Renal cortical epithelial cell (primary cell): ENCODE measurements at regions not wholly inside any gene's neighbourhood (a gene's known extent, or its start where the extent isn't known, plus 50 kb on each side); places are given as distances from the start of the nearest gene placed in this dataset.
A peak's percentile ranks its signal among the peaks of the same experiment; 100 is the strongest.

Source experiments
- DNase-seq: peaks from one replicate; pipeline ENCODE4 v3.0.0-alpha.2; 2011; ENCODE audit warnings: low read depth

DNA sequence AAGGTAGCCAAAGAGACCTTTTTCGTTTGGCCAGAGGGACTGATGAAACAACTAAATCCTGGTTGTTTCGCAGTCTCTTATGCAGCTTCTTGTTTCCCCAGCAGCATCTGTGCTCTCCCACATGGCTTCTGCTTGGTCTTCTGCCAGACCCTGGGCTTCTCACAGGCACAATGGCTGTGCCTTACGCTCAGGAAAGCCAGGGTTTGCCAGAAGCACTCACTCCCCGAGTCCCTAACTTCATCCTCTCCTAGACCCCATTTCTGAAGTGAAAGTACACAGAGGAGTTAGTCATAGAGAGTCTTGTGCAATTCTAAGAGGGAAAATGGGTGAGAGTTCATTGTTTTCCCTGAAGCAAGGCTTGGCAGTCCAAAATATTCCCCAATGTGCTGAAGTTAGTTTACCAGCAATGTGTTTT, 121.7 kb downstream of the EVX1 start:
- DNase-seq = peak; percentile 85

GRCh38 chr7:27367179-27367932, 124.8 kb downstream of the EVX1 start:
- no peak for DNase-seq

- DNase-seq = no peak
These were observed 125.4 kb downstream of the EVX1 start for GRCh38 chr7:27367933-27368549.

DNA sequence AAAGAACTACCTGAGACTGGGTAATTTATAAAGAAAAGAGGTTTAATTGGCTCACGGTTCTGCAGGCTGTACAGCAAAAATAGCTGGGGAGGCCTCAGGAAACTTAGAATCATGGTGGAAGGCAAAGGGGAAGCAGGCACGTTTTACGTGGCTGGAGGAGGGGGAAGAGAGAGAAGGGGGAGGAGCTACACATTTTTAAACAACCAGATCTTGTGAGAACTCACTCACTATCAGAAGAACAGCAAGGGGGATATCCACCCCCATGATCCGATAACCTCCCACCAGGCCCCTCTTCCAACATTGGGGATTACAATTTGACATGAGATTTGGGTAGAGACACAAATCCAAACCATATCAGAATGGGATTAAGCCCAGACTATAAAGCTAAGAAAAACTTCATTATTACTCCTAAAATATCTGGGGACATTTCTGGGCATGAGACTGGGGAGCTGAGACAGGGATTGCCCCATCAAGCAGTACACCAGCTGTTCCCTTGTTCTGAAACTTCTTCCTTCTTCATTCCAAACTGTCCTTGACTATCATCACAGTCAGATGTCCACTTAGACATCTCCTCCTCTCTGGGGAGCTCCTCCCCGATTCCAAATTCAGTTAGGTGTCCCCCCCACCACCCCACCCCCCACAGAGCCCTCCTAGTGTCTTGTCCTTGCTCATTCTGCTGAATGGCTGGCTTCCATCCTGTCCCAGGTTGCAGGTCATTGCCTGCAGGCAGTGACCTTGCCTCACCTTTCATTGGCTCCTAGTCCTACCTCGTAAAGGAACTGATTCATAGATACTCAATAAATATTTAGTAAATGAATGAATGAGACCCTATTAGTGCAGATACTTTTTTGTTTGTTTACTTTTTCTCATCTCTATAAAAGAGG, 132.6 kb downstream of the EVX1 start:
- no peak for DNase-seq

GRCh38 chr7:27375958-27376357, 133.4 kb downstream of the EVX1 start:
- DNase-seq = peak; percentile 1

DNA sequence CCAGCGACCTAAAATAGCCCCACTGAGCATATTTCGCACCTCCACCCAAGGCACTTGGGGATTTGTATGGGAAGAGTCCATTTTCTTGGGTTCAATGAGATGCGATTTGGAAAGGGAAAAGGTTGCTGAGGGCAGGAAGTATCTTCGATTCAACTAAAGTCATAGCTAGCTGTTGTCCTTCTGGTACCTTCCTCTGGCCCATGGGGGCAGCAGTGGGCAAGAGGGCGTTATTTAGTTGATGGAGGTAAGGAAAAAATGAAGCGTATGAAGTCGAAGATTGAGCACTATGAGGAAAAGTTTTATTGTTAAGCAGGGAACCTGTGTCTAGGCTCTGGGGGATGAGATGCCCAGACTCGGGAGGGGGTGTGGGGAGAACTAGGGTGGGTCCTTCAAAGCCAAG, 135.4 kb downstream of the EVX1 start:
- DNase-seq = no peak

DNA sequence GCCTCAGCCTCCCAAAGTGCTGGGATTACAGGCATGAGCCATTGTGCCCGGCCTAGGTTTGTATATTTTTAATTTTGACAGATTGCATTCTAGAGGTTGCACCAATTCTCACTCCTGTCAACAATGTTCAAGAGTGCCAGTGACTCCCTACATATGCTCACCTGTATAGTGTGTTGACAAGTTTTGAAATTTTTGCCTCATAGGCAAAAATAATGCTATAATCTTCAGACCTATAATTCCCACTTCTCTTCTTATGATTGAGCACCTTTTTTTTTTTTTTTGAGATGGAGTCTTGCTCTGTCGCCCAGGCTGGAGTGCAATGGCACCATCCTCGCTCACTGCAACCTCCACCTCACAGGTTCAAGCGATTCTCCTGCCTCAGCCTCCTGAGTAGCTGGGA, 139.7 kb downstream of the EVX1 start:
- no peak for DNase-seq

DNA sequence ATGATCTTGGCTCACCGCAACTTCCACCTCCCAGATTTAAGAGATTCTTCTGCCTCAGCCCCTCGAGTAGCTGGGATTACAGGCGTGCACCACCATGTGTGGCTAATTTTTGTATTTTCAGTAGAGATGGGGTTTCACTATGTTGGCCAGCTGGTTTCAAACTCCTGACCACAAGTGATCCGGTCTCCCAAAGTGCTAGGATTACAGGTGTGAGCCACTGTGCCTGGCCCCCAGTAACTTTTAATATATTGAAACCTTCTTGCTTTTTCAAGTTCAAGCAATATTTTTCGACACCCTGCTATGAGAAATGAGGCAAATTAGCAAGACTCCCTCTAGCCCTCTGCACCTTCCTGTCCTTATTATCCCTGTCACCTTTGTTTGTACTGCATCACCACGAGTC, 144.0 kb downstream of the EVX1 start:
- no peak for DNase-seq

GRCh38 chr7:27387864-27388263, 145.3 kb downstream of the EVX1 start:
- no peak for DNase-seq

DNA sequence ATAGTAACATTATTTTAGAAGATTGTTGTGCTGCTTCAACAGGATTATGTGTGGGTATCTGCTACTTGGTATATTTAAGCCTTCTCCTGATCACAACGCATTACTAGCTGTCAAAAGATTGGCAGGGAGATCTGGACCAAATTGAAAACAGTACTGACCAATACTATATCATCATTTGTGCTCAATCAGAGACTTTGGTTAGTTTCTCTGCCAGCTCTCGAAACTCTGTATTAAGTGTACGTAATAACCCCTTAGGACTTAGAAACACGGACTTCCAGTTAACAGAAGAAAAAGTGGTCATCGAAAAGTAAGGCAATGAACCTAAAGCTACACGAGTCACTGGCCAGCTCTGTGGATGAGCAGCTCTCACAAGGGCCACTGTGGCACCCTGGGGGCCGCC, 146.0 kb downstream of the EVX1 start:
- DNase-seq = no peak

DNA sequence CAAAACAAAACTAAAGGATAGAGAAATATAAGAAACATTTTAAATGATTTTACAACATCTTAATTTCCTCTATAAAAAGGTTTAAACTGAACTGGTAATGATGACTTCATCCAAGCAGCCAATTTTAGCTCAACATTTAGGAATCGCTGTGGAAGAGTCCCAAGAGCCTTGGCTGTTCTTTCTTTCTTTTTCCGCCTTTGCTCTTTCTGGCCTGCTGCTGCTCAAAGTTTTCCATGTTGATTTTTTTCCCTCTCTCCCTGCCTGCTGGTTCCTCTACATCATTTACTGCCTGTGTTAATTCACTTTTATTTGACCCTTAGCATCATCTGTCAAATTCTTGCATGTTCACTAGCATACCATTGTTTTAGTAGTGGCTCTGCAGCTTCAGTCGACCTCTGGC, 146.9 kb downstream of the EVX1 start:
- DNase-seq = no peak

- DNase-seq = no peak
These were observed 149.9 kb downstream of the EVX1 start for GRCh38 chr7:27392477-27392876.

- no peak for DNase-seq
These were observed 152.3 kb downstream of the EVX1 start for GRCh38 chr7:27394871-27395270.

GRCh38 chr7:27395626-27396025, 153.0 kb downstream of the EVX1 start:
- no peak for DNase-seq

- DNase-seq = no peak
These were observed 154.9 kb downstream of the EVX1 start for GRCh38 chr7:27397503-27397902.

- no peak for DNase-seq
These were observed 156.2 kb downstream of the EVX1 start for GRCh38 chr7:27398851-27399250.

DNA sequence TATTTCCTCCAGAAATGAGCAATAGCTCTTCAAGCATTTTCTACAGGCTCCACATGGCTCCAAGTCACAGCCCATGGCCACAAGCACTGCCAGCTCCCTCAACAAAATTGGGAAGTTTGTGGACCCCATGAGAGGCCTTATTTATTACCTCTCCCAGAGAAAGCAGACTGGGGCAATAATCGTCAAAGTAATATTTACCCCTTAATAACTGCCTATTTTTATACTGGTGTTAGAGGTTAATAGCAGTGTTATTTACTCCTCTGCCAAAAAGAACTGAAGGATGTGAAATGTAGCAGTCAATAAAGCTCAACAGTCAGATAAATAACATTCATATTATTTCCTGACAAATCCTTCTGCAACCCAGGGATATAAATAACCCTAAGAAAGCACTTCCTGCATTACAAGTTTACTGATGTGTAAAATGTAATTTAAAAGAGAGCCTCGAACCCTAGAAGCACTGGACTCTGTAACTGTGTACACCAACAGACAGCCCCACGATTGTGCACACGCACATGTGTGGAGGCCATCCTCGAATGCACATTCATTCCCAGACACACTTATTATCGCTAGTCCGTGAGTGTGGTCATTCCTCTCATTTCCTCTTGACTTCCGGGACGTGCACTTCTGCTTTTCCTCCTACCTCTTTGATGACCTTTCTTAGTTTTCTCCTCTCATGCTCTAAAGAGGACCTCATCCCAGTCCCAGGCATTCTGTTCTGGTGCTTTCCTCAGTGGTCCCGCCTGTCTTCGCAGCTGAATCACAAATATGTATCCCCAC, 157.4 kb downstream of the EVX1 start:
- DNase-seq = no peak

- no peak for DNase-seq
These were observed 163.2 kb downstream of the EVX1 start for GRCh38 chr7:27405780-27406179.

DNA sequence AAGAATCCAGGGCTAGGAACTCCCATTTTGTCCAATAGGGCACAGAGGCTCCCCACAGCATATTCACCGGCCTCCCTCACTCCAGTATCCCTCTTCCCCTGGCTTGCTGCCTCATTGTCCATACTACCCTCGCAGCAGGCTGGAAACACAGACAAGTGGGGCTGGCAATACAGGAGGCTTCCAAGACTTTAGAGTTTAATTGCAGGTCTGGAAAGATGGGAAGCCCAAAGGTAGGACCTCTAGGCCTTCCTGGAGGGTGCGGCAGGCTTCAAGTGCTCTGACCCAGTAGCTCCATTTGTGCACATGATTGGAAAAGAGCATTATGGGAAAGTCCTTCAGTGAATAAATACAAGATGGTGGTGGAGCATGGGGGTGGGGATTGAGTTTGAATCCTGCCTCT, 166.7 kb downstream of the EVX1 start:
- DNase-seq = no peak

DNA sequence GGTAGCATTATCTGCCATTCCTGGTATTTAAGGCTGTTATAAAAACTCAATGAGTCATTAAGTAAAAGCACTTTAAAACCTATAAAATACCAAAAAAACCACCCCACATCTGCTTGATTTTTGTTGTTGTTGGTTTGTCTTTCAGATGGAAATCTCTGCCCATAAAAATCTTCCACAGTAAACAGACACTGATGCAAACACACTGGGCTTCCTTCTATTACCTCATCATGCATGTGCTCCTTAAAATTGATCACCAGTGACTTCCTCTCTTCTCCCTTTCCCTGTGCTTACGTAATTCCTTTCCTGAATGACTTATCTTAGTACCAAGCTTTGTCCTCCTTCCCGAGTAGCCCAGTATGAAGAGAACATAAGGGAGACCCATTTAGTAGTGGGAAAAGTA, 167.2 kb downstream of the EVX1 start:
- DNase-seq = no peak

GRCh38 chr7:27410812-27411544, 168.4 kb downstream of the EVX1 start:
- no peak for DNase-seq
